HepG2 (cell line): ENCODE measurements at regions not wholly inside any gene's neighbourhood (a gene's known extent, or its start where the extent isn't known, plus 50 kb on each side); places are given as distances from the start of the nearest gene placed in this dataset.

Source experiments
- ATAC-seq: fragments of 200-7000 bp; cut with Tn5 transposase; 3 replicates; pipeline ENCODE4 v1.9.1; 2020; ENCODE audit warnings: mild to moderate bottlenecking, moderate library complexity
- BruUV-seq: library from RNA; stranded (reverse); fragments of 400-500 nt; replicated peaks from 2 replicates; lab custom pipeline; 2021; lab: Mats Ljungman, UMichigan
- CTCF ChIA-PET: fragments of 300-600 bp; formaldehyde crosslinking; extraction: SDS; loops from one replicate; lab custom pipeline; 2021; ENCODE audit warnings: low total read pairs, inconsistent platforms, low intra/inter-chr PET ratio; lab: Yijun Ruan, JAX
- POLR2A ChIA-PET: fragments of 350-600 bp; sonication (Branson Sonifier 250); formaldehyde crosslinking; loops from one replicate; lab custom pipeline; 2020; ENCODE audit warnings: antibody characterized with exemption, inconsistent platforms; lab: Yijun Ruan, JAX
- DNase-seq: peaks from one replicate; pipeline ENCODE4 v3.0.0-alpha.2; 2015; ENCODE audit warnings: low spot score
- FAIRE-seq: peaks from 3 replicates; lab custom pipeline; 2011; peaks lifted over from hg19 to GRCh38; lab: Jason Lieb, UNC
- H2AFZ ChIP-seq: one replicate; pipeline ENCODE4 v1.6.1; 2011; ENCODE audit warnings: low read length, inconsistent platforms
- H3K27ac ChIP-seq: fragments of 300-600 bp; 3 replicates; pipeline ENCODE4 v1.8.0; 2011; ENCODE audit warnings: mixed run types, mild to moderate bottlenecking, mixed read lengths, low read length, inconsistent platforms; ENCODE audit not compliant: insufficient read depth; ENCODE audit errors: extremely low read length
- H3K27me3 ChIP-seq, 2 experiments: fragments of 200-600 bp in 1 of 2; 2 replicates in 1 of 2; 3 replicates in 1 of 2; pipeline versions ENCODE4 v1.6.0 to v1.8.0; 2011; ENCODE audit warnings: low read length in 2 of 2, mild to moderate bottlenecking in 2 of 2, moderate library complexity in 2 of 2, inconsistent platforms in 1 of 2; ENCODE audit not compliant: insufficient read depth in 2 of 2, control insufficient read depth in 1 of 2
- H3K36me3 ChIP-seq, 2 experiments: fragments of 200-600 bp in 1 of 2; replicated peaks in 1 of 2; 2 replicates in 1 of 2; 3 replicates in 1 of 2; pipeline versions ENCODE4 v1.5.1 to v1.8.0; 2011; ENCODE audit warnings: low read length in 2 of 2, inconsistent platforms in 1 of 2; ENCODE audit not compliant: insufficient read depth in 2 of 2, control insufficient read depth in 1 of 2
- H3K4me1 ChIP-seq: 2 replicates; pipeline ENCODE4 v1.5.1; 2012; ENCODE audit warnings: low read length, inconsistent platforms; ENCODE audit not compliant: insufficient read depth
- H3K4me2 ChIP-seq: 2 replicates; pipeline ENCODE4 v1.6.0; 2011; ENCODE audit warnings: low read depth, low read length, inconsistent platforms
- H3K4me3 ChIP-seq, 3 experiments: fragments of 200-600 bp in 1 of 3; sonication (generic), shearing (Covaris generic) in 1 of 3; replicated peaks in 1 of 3; 2 replicates each; pipeline ENCODE4 v1.5.1; 2011 to 2016; ENCODE audit warnings: low read length in 3 of 3, inconsistent platforms in 2 of 3, low read depth in 2 of 3, mild to moderate bottlenecking in 2 of 3, control low read depth in 1 of 3, mixed read lengths in 1 of 3; ENCODE audit not compliant: insufficient read depth in 1 of 3
- H3K79me2 ChIP-seq: one replicate; pipeline ENCODE4 v1.6.1; 2011; ENCODE audit warnings: low read length, inconsistent platforms; ENCODE audit not compliant: insufficient read depth
- H3K9ac ChIP-seq: 2 replicates; pipeline ENCODE4 v1.6.0; 2011; ENCODE audit warnings: mild to moderate bottlenecking, low read depth, low read length, inconsistent platforms; ENCODE audit not compliant: insufficient read depth
- H3K9me3 ChIP-seq: 2 replicates; pipeline ENCODE4 v1.5.1; 2012; ENCODE audit warnings: mild to moderate bottlenecking, low read length
- H4K20me1 ChIP-seq: 2 replicates; pipeline ENCODE4 v1.6.0; 2011; ENCODE audit warnings: inconsistent platforms, mild to moderate bottlenecking, low read length, moderate library complexity; ENCODE audit not compliant: insufficient read depth
- ARNT ChIP-seq: fragments of 450-650 bp; IDR thresholded peaks from 2 replicates; pipeline ENCODE4 v1.6.1; 2017
- NAIF1 ChIP-seq: sonication (generic); formaldehyde crosslinking; IDR thresholded peaks from 2 replicates; pipeline ENCODE4 v1.5.0; 2020; ENCODE audit warnings: mild to moderate bottlenecking, missing genetic modification reagents, borderline replicate concordance
- RAD21 ChIP-seq: fragments of 450-650 bp; formaldehyde crosslinking; IDR thresholded peaks from 2 replicates; pipeline ENCODE4 v1.5.0; 2020; ENCODE audit warnings: mild to moderate bottlenecking
- SETDB1 ChIP-seq: sonication (generic); formaldehyde crosslinking; IDR thresholded peaks from 2 replicates; pipeline ENCODE4 v1.5.1; 2020; ENCODE audit warnings: missing genetic modification reagents, mild to moderate bottlenecking, borderline replicate concordance
- SNRNP70 ChIP-seq: fragments of 200-400 bp; formaldehyde crosslinking; IDR thresholded peaks from 2 replicates; pipeline ENCODE4 v1.6.1; 2017; ENCODE audit warnings: mild to moderate bottlenecking, low read depth, low read length, moderate library complexity
- TBL1XR1 ChIP-seq: fragments of 150-350 bp; IDR thresholded peaks from 2 replicates; pipeline ENCODE4 v1.6.1; 2014; ENCODE audit warnings: borderline replicate concordance, low read length; ENCODE audit not compliant: partially characterized antibody
- ZFP1 ChIP-seq: IDR thresholded peaks from 2 replicates; pipeline ENCODE4 v1.6.1; 2016
- ZNF331 ChIP-seq: sonication (generic); formaldehyde crosslinking; IDR thresholded peaks from 2 replicates; pipeline ENCODE4 v1.4.0; 2020; ENCODE audit warnings: missing genetic modification reagents
- ZNF335 ChIP-seq: sonication (generic); formaldehyde crosslinking; IDR thresholded peaks from 2 replicates; pipeline ENCODE4 v1.4.0; 2020; ENCODE audit warnings: missing genetic modification reagents
- ZNF710 ChIP-seq: sonication (generic); formaldehyde crosslinking; IDR thresholded peaks from 2 replicates; pipeline ENCODE4 v1.5.0; 2020; ENCODE audit warnings: mild to moderate bottlenecking, missing genetic modification reagents, borderline replicate concordance
- WGBS: methylation state at CpG from one replicate; pipeline ENCODE4 v1.1.6; 2017; ENCODE audit warnings: low lambda C conversion rate; 5-methylcytosine and 5-hydroxymethylcytosine counted together
- in situ Hi-C: cut with HindIII; loops from 2 replicates; pipeline ENCODE4 v1.10.0; 2017; ENCODE audit warnings: low pct_unique_long_range_greater_than_20kb; ENCODE audit not compliant: extremely low pct_ligation_motif_present
- intact Hi-C: fragments of 100-400 bp; cut with micrococcal nuclease; formaldehyde crosslinking; loops from one replicate; pipeline ENCODE4 v1.10.0; 2022; ENCODE audit not compliant: unreplicated experiment
- TF ChIP-seq, protein P1 (sequence below): sonication (generic); formaldehyde crosslinking; IDR thresholded peaks from 2 replicates; pipeline ENCODE4 v1.5.1; 2020; ENCODE audit warnings: mild to moderate bottlenecking, missing genetic modification reagents, moderate library complexity
- TF ChIP-seq, protein P2 (sequence below): sonication (generic); formaldehyde crosslinking; IDR thresholded peaks from 2 replicates; pipeline ENCODE4 v1.4.0; 2020; ENCODE audit warnings: missing genetic modification reagents, borderline replicate concordance

GRCh38 chr1:60421965-60422364 lies 348.4 kb upstream of the C1orf87 start:
- H3K9ac ChIP-seq, result no peak overlapping the region
- no peak for DNase-seq
- no peak overlapping the region for H3K4me2 ChIP-seq
- H4K20me1 ChIP-seq, result no peaks in the 10 kb centered on the region
- ChIA-PET CTCF (no interaction called here), POLR2A (no interaction called here)
- H3K9me3 ChIP-seq, result 0 out of 2 replicates have a peak, but pooled peaks cover 6% of the 10 kb centered on the region
- ATAC-seq, result no peak
- no peaks in the 10 kb centered on the region for H3K36me3 ChIP-seq
- H3K4me1 ChIP-seq, result no peaks in the 10 kb centered on the region
- intact Hi-C loops (loop anchor here (10.0 kb wide), 1 partner anchor 447 kb away; no protein-coding TSS in a partner anchor), in situ Hi-C loops (no loop called here)
- TF ChIP-seq ZNF331 (peak; percentile 96), SETDB1 (CRISPR knock-in tag) (no peak), RAD21 (CRISPR knock-in tag) (no peak), NAIF1 (CRISPR knock-in tag) (no peak), SNRNP70 (no peak), ARNT (no peak), ZFP1 (CRISPR knock-in tag) (no peak), TBL1XR1 (no peak)
- H3K4me3 ChIP-seq, result no peak overlapping the region
- no peak overlapping the region for H3K27ac ChIP-seq
- BruUV-seq, result no TSS peak
- 3% methylated on average over 4 of the region's 4 CpGs for WGBS
- no peak overlapping the region for H2AFZ ChIP-seq
- no peaks in the 10 kb centered on the region for H3K27me3 ChIP-seq
- no peak for FAIRE-seq
- H3K79me2 ChIP-seq, result no peaks in the 10 kb centered on the region

DNA sequence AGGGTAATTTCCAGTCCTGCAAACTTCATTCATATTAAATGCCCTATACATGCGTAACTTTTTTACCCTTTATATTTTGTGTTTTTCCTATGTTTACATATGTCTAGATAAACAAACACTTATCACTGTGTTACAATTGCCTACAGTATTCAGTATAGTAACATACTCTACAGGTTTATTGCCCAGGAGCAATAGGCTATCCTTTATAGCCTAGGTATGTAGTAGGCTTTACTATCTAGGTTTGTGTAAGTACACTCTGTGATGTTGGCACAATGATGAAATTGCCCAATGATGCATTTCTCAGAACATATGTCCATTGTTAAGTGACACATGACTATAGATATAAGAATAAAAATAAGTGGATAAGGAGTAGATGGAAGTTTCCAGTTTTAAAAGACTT lies 345.5 kb upstream of the C1orf87 start:
- Histone ChIP-seq H2AFZ (no peak overlapping the region), H3K9ac (no peak overlapping the region), H3K79me2 (no peaks in the 10 kb centered on the region), H4K20me1 (no peaks in the 10 kb centered on the region), H3K9me3 (0 out of 2 replicates have a peak, but pooled peaks cover 6% of the 10 kb centered on the region), H3K27me3 (no peaks in the 10 kb centered on the region), H3K4me3 (no peak overlapping the region), H3K27ac (no peak overlapping the region), H3K4me1 (no peaks in the 10 kb centered on the region), H3K4me2 (no peak overlapping the region), H3K36me3 (no peaks in the 10 kb centered on the region)
- intact Hi-C loops (no loop called here), in situ Hi-C loops (no loop called here)
- CTCF ChIA-PET, result no interaction called here
- DNase-seq (no peak), FAIRE-seq (no peak), ATAC-seq (no peak)
- POLR2A ChIA-PET, result no interaction called here
- WGBS, result 93% methylated on average over 1 of the region's 1 CpG
- BruUV-seq, result no TSS peak
- TF ChIP-seq ZNF710 (CRISPR knock-in tag) (no peak), ZNF335 (CRISPR knock-in tag) (no peak)
- TF ChIP-seq, protein P1, sequence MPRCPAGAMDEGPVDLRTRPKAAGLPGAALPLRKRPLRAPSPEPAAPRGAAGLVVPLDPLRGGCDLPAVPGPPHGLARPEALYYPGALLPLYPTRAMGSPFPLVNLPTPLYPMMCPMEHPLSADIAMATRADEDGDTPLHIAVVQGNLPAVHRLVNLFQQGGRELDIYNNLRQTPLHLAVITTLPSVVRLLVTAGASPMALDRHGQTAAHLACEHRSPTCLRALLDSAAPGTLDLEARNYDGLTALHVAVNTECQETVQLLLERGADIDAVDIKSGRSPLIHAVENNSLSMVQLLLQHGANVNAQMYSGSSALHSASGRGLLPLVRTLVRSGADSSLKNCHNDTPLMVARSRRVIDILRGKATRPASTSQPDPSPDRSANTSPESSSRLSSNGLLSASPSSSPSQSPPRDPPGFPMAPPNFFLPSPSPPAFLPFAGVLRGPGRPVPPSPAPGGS (CRISPR knock-in tag), result no peak
- TF ChIP-seq, protein P2, sequence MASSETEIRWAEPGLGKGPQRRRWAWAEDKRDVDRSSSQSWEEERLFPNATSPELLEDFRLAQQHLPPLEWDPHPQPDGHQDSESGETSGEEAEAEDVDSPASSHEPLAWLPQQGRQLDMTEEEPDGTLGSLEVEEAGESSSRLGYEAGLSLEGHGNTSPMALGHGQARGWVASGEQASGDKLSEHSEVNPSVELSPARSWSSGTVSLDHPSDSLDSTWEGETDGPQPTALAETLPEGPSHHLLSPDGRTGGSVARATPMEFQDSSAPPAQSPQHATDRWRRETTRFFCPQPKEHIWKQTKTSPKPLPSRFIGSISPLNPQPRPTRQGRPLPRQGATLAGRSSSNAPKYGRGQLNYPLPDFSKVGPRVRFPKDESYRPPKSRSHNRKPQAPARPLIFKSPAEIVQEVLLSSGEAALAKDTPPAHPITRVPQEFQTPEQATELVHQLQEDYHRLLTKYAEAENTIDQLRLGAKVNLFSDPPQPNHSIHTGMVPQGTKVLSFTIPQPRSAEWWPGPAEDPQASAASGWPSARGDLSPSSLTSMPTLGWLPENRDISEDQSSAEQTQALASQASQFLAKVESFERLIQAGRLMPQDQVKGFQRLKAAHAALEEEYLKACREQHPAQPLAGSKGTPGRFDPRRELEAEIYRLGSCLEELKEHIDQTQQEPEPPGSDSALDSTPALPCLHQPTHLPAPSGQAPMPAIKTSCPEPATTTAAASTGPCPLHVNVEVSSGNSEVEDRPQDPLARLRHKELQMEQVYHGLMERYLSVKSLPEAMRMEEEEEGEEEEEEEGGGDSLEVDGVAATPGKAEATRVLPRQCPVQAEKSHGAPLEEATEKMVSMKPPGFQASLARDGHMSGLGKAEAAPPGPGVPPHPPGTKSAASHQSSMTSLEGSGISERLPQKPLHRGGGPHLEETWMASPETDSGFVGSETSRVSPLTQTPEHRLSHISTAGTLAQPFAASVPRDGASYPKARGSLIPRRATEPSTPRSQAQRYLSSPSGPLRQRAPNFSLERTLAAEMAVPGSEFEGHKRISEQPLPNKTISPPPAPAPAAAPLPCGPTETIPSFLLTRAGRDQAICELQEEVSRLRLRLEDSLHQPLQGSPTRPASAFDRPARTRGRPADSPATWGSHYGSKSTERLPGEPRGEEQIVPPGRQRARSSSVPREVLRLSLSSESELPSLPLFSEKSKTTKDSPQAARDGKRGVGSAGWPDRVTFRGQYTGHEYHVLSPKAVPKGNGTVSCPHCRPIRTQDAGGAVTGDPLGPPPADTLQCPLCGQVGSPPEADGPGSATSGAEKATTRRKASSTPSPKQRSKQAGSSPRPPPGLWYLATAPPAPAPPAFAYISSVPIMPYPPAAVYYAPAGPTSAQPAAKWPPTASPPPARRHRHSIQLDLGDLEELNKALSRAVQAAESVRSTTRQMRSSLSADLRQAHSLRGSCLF (CRISPR knock-in tag), result no peak
